T-cell (primary cell): ENCODE measurements at regions not wholly inside any gene's neighbourhood (a gene's known extent, or its start where the extent isn't known, plus 50 kb on each side); places are given as distances from the start of the nearest gene placed in this dataset.
A peak's percentile ranks its signal among the peaks of the same experiment; 100 is the strongest.

Experiments
- ATAC-seq, 4 experiments: fragments of 200-7000 bp in 3 of 4; fragments of 150-1000 bp in 1 of 4; cut with Tn5 transposase; replicated peaks in 1 of 4; 1 replicate in 3 of 4; 2 replicates in 1 of 4; pipeline ENCODE4 v1.10.0; 2021; ENCODE audit warnings: moderate library complexity in 3 of 4, mild to moderate bottlenecking in 2 of 4, moderate number of reproducible peaks in 1 of 4
- CTCF ChIA-PET, 2 donors: fragments of 300-600 bp; sonication (Branson Sonifier 250); formaldehyde crosslinking; loops; one replicate each; lab custom pipeline; 2022; ENCODE audit warnings: antibody characterized with exemption in 2 of 2; lab: Charles Lee
- POLR2A ChIA-PET, 2 donors: fragments of 300-600 bp; sonication (Branson Sonifier 250); formaldehyde crosslinking; loops; one replicate each; lab custom pipeline; 2022; ENCODE audit warnings: antibody characterized with exemption in 2 of 2; lab: Charles Lee
- DNase-seq, 35 experiments: peaks; one replicate each; pipeline versions ENCODE4 v3.0.0 to v3.0.0-alpha.2; 2013 to 2023
- H3K27ac ChIP-seq: one replicate; pipeline ENCODE4 v1.5.1; 2013; ENCODE audit warnings: low read length
- H3K27me3 ChIP-seq, 2 experiments: replicated peaks in 1 of 2; 1 replicate in 1 of 2; 2 replicates in 1 of 2; pipeline versions ENCODE4 v1.6.1 to v1.7.0; 2013; ENCODE audit warnings: low read length in 1 of 2, mixed read lengths in 1 of 2; ENCODE audit not compliant: control insufficient read depth in 2 of 2, insufficient read depth in 2 of 2; ENCODE audit errors: extremely low read depth in 1 of 2
- H3K36me3 ChIP-seq, 2 donors: 1 replicate in 1 of 2; 2 replicates in 1 of 2; pipeline versions ENCODE4 v1.6.1 to v1.7.0; 2013; ENCODE audit warnings: low read length in 1 of 2; ENCODE audit not compliant: control insufficient read depth in 2 of 2, insufficient read depth in 1 of 2; ENCODE audit errors: extremely low read depth in 1 of 2
- H3K4me1 ChIP-seq, 2 experiments: 1 replicate in 1 of 2; 2 replicates in 1 of 2; pipeline versions ENCODE4 v1.6.1 to v1.7.0; 2013; ENCODE audit warnings: low read length in 2 of 2, mixed read lengths in 1 of 2; ENCODE audit not compliant: insufficient read depth in 2 of 2, control insufficient read depth in 1 of 2; ENCODE audit errors: extremely low read depth in 1 of 2
- H3K4me3 ChIP-seq, 2 donors: 1 replicate in 1 of 2; 2 replicates in 1 of 2; pipeline versions ENCODE4 v1.5.1 to v1.7.0; 2013; ENCODE audit warnings: mild to moderate bottlenecking in 2 of 2, low read length in 1 of 2, moderate library complexity in 1 of 2; ENCODE audit not compliant: control insufficient read depth in 1 of 2; ENCODE audit errors: extremely low read depth in 1 of 2
- H3K9me3 ChIP-seq: 2 replicates; pipeline ENCODE4 v1.7.0; 2013
- H3K27ac Mint-ChIP-seq, 2 donors: one replicate each; pipeline ENCODE4 v1.8.0; 2020 to 2021; ENCODE audit warnings: mild to moderate bottlenecking in 2 of 2, mixed read lengths in 2 of 2
- H3K27me3 Mint-ChIP-seq, 2 donors: one replicate each; pipeline ENCODE4 v1.8.0; 2021 to 2022; ENCODE audit warnings: mixed read lengths in 2 of 2
- H3K36me3 Mint-ChIP-seq: one replicate; pipeline ENCODE4 v1.8.0; 2021; ENCODE audit warnings: mixed read lengths
- H3K4me1 Mint-ChIP-seq, 3 donors: one replicate each; pipeline ENCODE4 v1.8.0; 2020 to 2022; ENCODE audit warnings: mixed read lengths in 3 of 3, mild to moderate bottlenecking in 1 of 3
- H3K4me3 Mint-ChIP-seq, 3 donors: one replicate each; pipeline ENCODE4 v1.8.0; 2020 to 2022; ENCODE audit warnings: mild to moderate bottlenecking in 3 of 3, mixed read lengths in 3 of 3, moderate library complexity in 3 of 3
- H3K9me3 Mint-ChIP-seq, 3 donors: one replicate each; pipeline ENCODE4 v1.8.0; 2020 to 2022; ENCODE audit warnings: mixed read lengths in 3 of 3
- WGBS: methylation state at CpG from one replicate; pipeline ENCODE4 v1.1.5; 2013; ENCODE audit warnings: missing lambda C conversion rate; ENCODE audit not compliant: insufficient coverage; 5-methylcytosine and 5-hydroxymethylcytosine counted together

DNA sequence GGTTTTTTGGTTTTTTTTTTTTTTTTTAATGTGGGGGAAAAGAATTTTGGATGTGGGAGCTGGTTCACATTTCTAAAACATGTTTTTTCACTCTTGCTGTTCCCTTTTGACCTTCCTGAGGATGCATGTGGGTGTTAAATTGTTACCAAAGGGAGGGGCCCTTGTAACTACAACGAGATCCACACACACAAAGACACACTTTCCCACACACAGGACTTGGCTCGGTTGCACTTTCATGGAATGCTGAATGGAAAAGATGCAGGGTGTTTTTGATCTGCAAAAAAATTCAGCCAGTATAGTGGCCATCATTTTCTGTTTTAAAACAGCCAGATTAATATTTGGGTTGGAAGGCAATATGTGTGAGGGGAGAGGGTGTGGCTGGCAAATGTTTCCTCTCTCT, 576.9 kb downstream of the EBF1 start:
- peaks cover 0 to 1% of the 10 kb centered on the region in 2 donors for H3K27me3 Mint-ChIP-seq
- no peaks in the 10 kb centered on the region for H3K9me3 Mint-ChIP-seq
- no peak overlapping the region for H3K27ac ChIP-seq
- no peaks in the 10 kb centered on the region for H3K36me3 ChIP-seq
- ATAC-seq = no peak
- peaks cover 0 to 3% (median 2%) of the 10 kb centered on the region in 3 donors for H3K4me1 Mint-ChIP-seq
- POLR2A ChIA-PET = no interaction called here
- CTCF ChIA-PET = no interaction called here
- H3K4me3 ChIP-seq = no peak overlapping the region
- peaks cover 0 to 24% of the 10 kb centered on the region in 2 experiments for H3K4me1 ChIP-seq
- H3K27me3 ChIP-seq = no peaks in the 10 kb centered on the region
- no peaks in the 10 kb centered on the region for H3K9me3 ChIP-seq
- H3K4me3 Mint-ChIP-seq = no peak overlapping the region
- no peaks in the 10 kb centered on the region for H3K36me3 Mint-ChIP-seq
- no peak overlapping the region for H3K27ac Mint-ChIP-seq
- no CpG with 5 or more reads among the region's 2 CpGs for WGBS
- no peak for DNase-seq

DNA sequence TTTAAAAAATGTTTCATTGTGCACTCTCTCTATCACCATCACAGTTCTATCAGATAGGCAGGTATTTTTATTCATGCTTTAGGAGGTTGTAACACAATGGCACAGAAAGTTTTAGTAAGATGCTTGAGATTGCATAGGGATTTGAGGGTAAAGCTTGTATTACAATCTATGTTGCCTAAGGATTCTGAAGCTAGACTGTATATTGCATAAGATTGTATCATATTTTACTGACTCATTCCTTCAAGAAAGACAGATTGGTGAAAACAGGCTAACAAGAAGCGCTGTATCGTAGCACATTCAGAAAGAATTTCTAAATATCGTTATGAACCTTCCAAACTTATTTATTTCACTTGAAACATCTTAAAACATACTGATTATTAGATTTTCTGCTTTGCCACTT, 577.7 kb downstream of the EBF1 start:
- Mint-ChIP-seq H3K4me3 (no peak overlapping the region), H3K4me1 (peaks cover 2 to 4% (median 3%) of the 10 kb centered on the region in 3 donors), H3K9me3 (no peaks in the 10 kb centered on the region), H3K27me3 (peaks cover 0 to 1% of the 10 kb centered on the region in 2 donors), H3K27ac (no peak overlapping the region), H3K36me3 (no peaks in the 10 kb centered on the region)
- ChIA-PET POLR2A (no interaction called here), CTCF (no interaction called here)
- Histone ChIP-seq H3K27ac (no peak overlapping the region), H3K9me3 (no peaks in the 10 kb centered on the region), H3K36me3 (no peaks in the 10 kb centered on the region), H3K27me3 (no peaks in the 10 kb centered on the region), H3K4me1 (peaks cover 0 to 25% of the 10 kb centered on the region in 2 experiments), H3K4me3 (no peak overlapping the region)
- ATAC-seq (no peak), DNase-seq (no peak)
- 100% methylated on average over 1 of the region's 3 CpGs for WGBS

DNA sequence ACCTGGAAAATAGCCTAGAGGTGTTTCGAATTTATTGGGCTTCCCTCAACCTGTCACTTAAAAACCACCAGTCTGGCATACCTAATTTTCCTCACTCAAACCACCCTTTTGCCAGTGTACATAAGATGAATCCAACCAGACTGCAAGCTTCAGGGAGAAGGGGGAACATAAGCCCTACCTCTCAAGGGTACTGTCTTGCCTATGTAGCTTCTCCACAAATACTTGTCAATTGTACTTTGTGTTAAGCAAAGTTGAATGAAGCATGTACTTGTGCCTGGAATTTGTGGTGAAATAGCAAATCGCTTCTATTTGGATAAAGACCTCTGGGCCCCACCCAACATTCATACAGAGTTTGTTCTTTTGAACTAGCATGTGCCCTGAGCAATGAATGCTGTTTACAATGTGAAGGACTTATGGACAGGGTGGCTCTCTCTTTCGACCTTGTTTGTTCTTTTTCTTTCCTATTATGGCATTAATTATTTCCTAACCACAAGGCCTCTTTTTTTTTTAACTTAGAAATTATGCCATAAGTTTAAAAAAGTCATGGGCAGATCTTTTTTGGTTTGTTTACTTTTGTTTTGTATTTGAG, 580.2 kb downstream of the EBF1 start:
- ChIA-PET CTCF (no interaction called here), POLR2A (no interaction called here)
- peaks cover 0 to 1% of the 10 kb centered on the region in 2 donors for H3K27me3 Mint-ChIP-seq
- H3K4me1 ChIP-seq = peaks cover 0 to 18% of the 10 kb centered on the region in 2 experiments
- DNase-seq = no peak
- no peak for ATAC-seq
- H3K27ac ChIP-seq = no peak overlapping the region
- no peak overlapping the region for H3K27ac Mint-ChIP-seq
- no peak overlapping the region for H3K4me3 ChIP-seq
- WGBS = no CpG with 5 or more reads among the region's 3 CpGs
- H3K9me3 Mint-ChIP-seq = no peaks in the 10 kb centered on the region
- H3K4me1 Mint-ChIP-seq = peaks cover 3 to 7% (median 6%) of the 10 kb centered on the region in 3 donors
- H3K36me3 Mint-ChIP-seq = no peaks in the 10 kb centered on the region
- no peaks in the 10 kb centered on the region for H3K27me3 ChIP-seq
- no peaks in the 10 kb centered on the region for H3K36me3 ChIP-seq
- H3K4me3 Mint-ChIP-seq = no peak overlapping the region
- no peaks in the 10 kb centered on the region for H3K9me3 ChIP-seq

GRCh38 chr5:158516521-158516920, 583.2 kb downstream of the EBF1 start:
- H3K27ac Mint-ChIP-seq = no peak overlapping the region

GRCh38 chr5:158514986-158515359, 584.7 kb downstream of the EBF1 start:
- Mint-ChIP-seq H3K4me1 (peaks cover 27 to 39% (median 33%) of the 10 kb centered on the region in 3 donors), H3K36me3 (no peaks in the 10 kb centered on the region), H3K27ac (no peak overlapping the region), H3K27me3 (peaks cover 0 to 1% of the 10 kb centered on the region in 2 donors), H3K4me3 (no peak overlapping the region), H3K9me3 (no peaks in the 10 kb centered on the region)
- no peak overlapping the region for H3K27ac ChIP-seq
- H3K36me3 ChIP-seq = no peaks in the 10 kb centered on the region
- CTCF ChIA-PET = interaction anchor here in 1 of 2 donors (0.6 to 0.7 kb wide), 2 partner anchors 60 to 161 kb away, joined by 3 read pairs; no protein-coding TSS in a partner anchor
- no peak for ATAC-seq
- DNase-seq = no peak
- peaks cover 5 to 42% of the 10 kb centered on the region in 2 experiments for H3K4me1 ChIP-seq
- no peak overlapping the region for H3K4me3 ChIP-seq
- POLR2A ChIA-PET = no interaction called here
- no peaks in the 10 kb centered on the region for H3K27me3 ChIP-seq
- no peaks in the 10 kb centered on the region for H3K9me3 ChIP-seq
- 83% methylated on average over 1 of the region's 3 CpGs for WGBS

More at GRCh38 chr5:158516521-158516920, 583.2 kb downstream of the EBF1 start:
- Histone ChIP-seq H3K27me3 (no peaks in the 10 kb centered on the region), H3K27ac (no peak overlapping the region), H3K4me3 (no peak overlapping the region), H3K9me3 (no peaks in the 10 kb centered on the region), H3K4me1 (peaks cover 4 to 34% of the 10 kb centered on the region in 2 experiments), H3K36me3 (no peaks in the 10 kb centered on the region)
- no peaks in the 10 kb centered on the region for H3K9me3 Mint-ChIP-seq
- peaks cover 23 to 33% (median 29%) of the 10 kb centered on the region in 3 donors for H3K4me1 Mint-ChIP-seq
- WGBS = no CpG with 5 or more reads among the region's 2 CpGs
- DNase-seq = no peak
- ChIA-PET POLR2A (no interaction called here), CTCF (no interaction called here)
- no peak overlapping the region for H3K4me3 Mint-ChIP-seq
- no peaks in the 10 kb centered on the region for H3K36me3 Mint-ChIP-seq
- peaks cover 0 to 1% of the 10 kb centered on the region in 2 donors for H3K27me3 Mint-ChIP-seq
- no peak for ATAC-seq

GRCh38 chr5:158514319-158514985, 585.3 kb downstream of the EBF1 start:
- peak overlapping the region in 1 of 3 donors; percentile 72 for H3K4me3 Mint-ChIP-seq
- Histone ChIP-seq H3K4me3 (no peak overlapping the region), H3K9me3 (no peaks in the 10 kb centered on the region), H3K4me1 (peaks cover 5 to 42% of the 10 kb centered on the region in 2 experiments), H3K36me3 (no peaks in the 10 kb centered on the region), H3K27ac (no peak overlapping the region), H3K27me3 (no peaks in the 10 kb centered on the region)
- no peaks in the 10 kb centered on the region for H3K27me3 Mint-ChIP-seq
- no peaks in the 10 kb centered on the region for H3K36me3 Mint-ChIP-seq
- ATAC-seq = no peak
- no CpG with 5 or more reads among the region's 1 CpG for WGBS
- H3K27ac Mint-ChIP-seq = no peak overlapping the region
- no peaks in the 10 kb centered on the region for H3K9me3 Mint-ChIP-seq
- H3K4me1 Mint-ChIP-seq = peaks cover 27 to 39% (median 33%) of the 10 kb centered on the region in 3 donors
- DNase-seq = no peak
- ChIA-PET POLR2A (no interaction called here), CTCF (interaction anchor here in 1 of 2 donors (0.6 to 0.7 kb wide), 2 partner anchors 59 to 161 kb away, joined by 3 read pairs; no protein-coding TSS in a partner anchor)
